Neural cell (in vitro differentiated cells): ENCODE measurements at regions not wholly inside any gene's neighbourhood (a gene's known extent, or its start where the extent isn't known, plus 50 kb on each side); places are given as distances from the start of the nearest gene placed in this dataset.

Experiments
- CTCF ChIP-seq: fragments of 450-650 bp; IDR thresholded peaks from 2 replicates; pipeline ENCODE4 v1.5.1; 2014; ENCODE audit warnings: antibody characterized with exemption, mild to moderate bottlenecking, moderate library complexity; ENCODE audit not compliant: poor library complexity, severe bottlenecking
- EP300 ChIP-seq: fragments of 450-650 bp; conservative IDR thresholded peaks from 2 replicates; pipeline ENCODE4 v1.6.1; 2014; ENCODE audit warnings: antibody characterized with exemption, mild to moderate bottlenecking, moderate library complexity; ENCODE audit not compliant: poor library complexity, severe bottlenecking
- EZH2 ChIP-seq: fragments of 200-600, 300-800 bp; shearing (Covaris generic), sonication (generic); IDR thresholded peaks from 2 replicates; pipeline ENCODE4 v1.6.1; 2014; ENCODE audit warnings: antibody characterized with exemption, low read length, borderline replicate concordance, mild to moderate bottlenecking; ENCODE audit not compliant: insufficient read depth, poor library complexity, severe bottlenecking
- MXI1 ChIP-seq: fragments of 450-650 bp; conservative IDR thresholded peaks from 2 replicates; pipeline ENCODE4 v1.6.1; 2014; ENCODE audit warnings: antibody characterized with exemption, mild to moderate bottlenecking; ENCODE audit not compliant: poor library complexity, severe bottlenecking
- SMC3 ChIP-seq: fragments of 450-650 bp; conservative IDR thresholded peaks from 2 replicates; pipeline ENCODE4 v1.6.1; 2014; ENCODE audit warnings: antibody characterized with exemption, mild to moderate bottlenecking, moderate library complexity; ENCODE audit not compliant: poor library complexity
- TAF1 ChIP-seq: IDR thresholded peaks from 2 replicates; pipeline ENCODE4 v1.6.1; 2012; ENCODE audit warnings: low read depth

- no peak for TF ChIP-seq CTCF
- no peak for TF ChIP-seq EZH2
- TF ChIP-seq SMC3: no peak
- TF ChIP-seq MXI1: no peak
- TF ChIP-seq EP300: no peak
- no peak for TF ChIP-seq TAF1
Observed at GRCh38 chr6:6722195-6722594, 133.7 kb downstream of the LY86 start.
